Right lobe of liver (tissue), 6 donors: ENCODE measurements at regions not wholly inside any gene's neighbourhood (a gene's known extent, or its start where the extent isn't known, plus 50 kb on each side); places are given as distances from the start of the nearest gene placed in this dataset.
"Not testable (repeated sequence)": the region's sequence is repeated elsewhere in the genome, so short reads cannot be mapped to it uniquely, and the experiment has no call there.

ENCODE experiments used
- ATAC-seq, 4 donors: fragments of 200-7000 bp; cut with Tn5 transposase; one replicate each; pipeline ENCODE4 v1.9.1; 2020; ENCODE audit warnings: mild to moderate bottlenecking in 4 of 4, moderate library complexity in 4 of 4
- DNase-seq, 3 donors: peaks; one replicate each; pipeline ENCODE4 v3.0.0-alpha.2; 2020
- H3K27ac ChIP-seq, 3 donors: fragments of 200-600 bp; one replicate each; pipeline ENCODE4 v1.8.0; 2022
- H3K27me3 ChIP-seq, 2 donors: fragments of 200-600 bp; one replicate each; pipeline ENCODE4 v1.8.0; 2022
- H3K36me3 ChIP-seq, 4 donors: fragments of 200-600 bp; sonication (generic) in 1 of 4; one replicate each; pipeline versions ENCODE4 v1.5.1 to v1.8.0; 2017 to 2022; ENCODE audit warnings: control low read depth in 1 of 4
- H3K4me1 ChIP-seq, 4 donors: fragments of 200-600 bp; sonication (generic) in 1 of 4; one replicate each; pipeline versions ENCODE4 v1.5.1 to v1.8.0; 2017 to 2022; ENCODE audit warnings: control low read depth in 1 of 4
- H3K4me3 ChIP-seq, 3 donors: fragments of 200-600 bp; one replicate each; pipeline ENCODE4 v1.8.0; 2022
- H3K9me3 ChIP-seq, 4 donors: fragments of 200-600 bp; sonication (generic) in 1 of 4; one replicate each; pipeline versions ENCODE4 v1.5.1 to v1.8.0; 2017 to 2022; ENCODE audit warnings: control low read depth in 1 of 4
- POLR2A ChIP-seq: fragments of 450-650 bp; IDR thresholded peaks from one replicate; pipeline ENCODE4 v1.6.1; 2017; ENCODE audit warnings: antibody characterized with exemption, mild to moderate bottlenecking
- WGBS: methylation state at CpG from one replicate; pipeline ENCODE4 v1.1.6; 2018; ENCODE audit warnings: low coverage, low lambda C conversion rate; ENCODE audit not compliant: insufficient coverage; ENCODE audit errors: missing lambda C conversion rate; 5-methylcytosine and 5-hydroxymethylcytosine counted together
- intact Hi-C, 2 donors: fragments of 100-400 bp; cut with DNase I; formaldehyde crosslinking; loops; one replicate each; pipeline versions ENCODE4 v1.11.2 to v1.14.1; 2022
- TF ChIP-seq, protein P1 (sequence below), 4 donors: fragments of 200-600 bp in 3 of 4; fragments of 450-650 bp in 1 of 4; IDR thresholded peaks; one replicate each; pipeline versions ENCODE4 v1.5.1 to v1.8.0; 2016 to 2022; ENCODE audit warnings: antibody characterized with exemption in 4 of 4, mild to moderate bottlenecking in 2 of 4
- donor health status: DM: no; HTN: yes; CAD: no.
- donor health status: DM: no; HTN: no; CAD: no.
- donor health status: DM: no; HTN: no; CAD: no.
- donor health status: DM: no; HTN: yes; CAD: no.
- donor health status: DM: no; HTN: yes; CAD: no.

- WGBS: 26% methylated on average over 4 of the region's 4 CpGs
- ATAC-seq: no peak
Observed at GRCh38 chr4:122086338-122087065, 65.6 kb upstream of the BLTP1 start.

DNA sequence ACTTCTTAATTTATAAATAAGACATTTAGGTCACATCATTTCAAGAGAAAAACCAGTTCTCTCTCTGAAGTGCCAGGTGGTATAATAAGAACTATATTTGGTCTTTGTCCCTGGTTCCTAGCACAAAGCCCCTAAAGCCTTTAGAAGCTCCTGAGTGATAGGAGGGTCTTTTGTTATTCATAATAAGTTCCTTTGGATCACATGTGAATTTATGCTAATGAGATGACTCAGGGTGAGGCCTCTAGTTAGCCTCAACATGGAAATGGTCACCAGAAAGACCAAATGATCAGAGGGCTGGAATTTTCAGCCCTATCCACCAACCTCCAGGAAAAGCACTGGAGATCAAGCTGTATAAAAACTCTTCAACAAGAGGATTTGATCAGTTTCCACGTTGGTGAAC is 68.1 kb upstream of the BLTP1 start:
- H3K36me3 ChIP-seq: no peaks in the 10 kb centered on the region
- no peaks in the 10 kb centered on the region for H3K27me3 ChIP-seq
- no peaks in the 10 kb centered on the region for H3K9me3 ChIP-seq
- H3K4me3 ChIP-seq: no peak overlapping the region
- TF ChIP-seq POLR2A: no peak
- TF ChIP-seq, protein P1, sequence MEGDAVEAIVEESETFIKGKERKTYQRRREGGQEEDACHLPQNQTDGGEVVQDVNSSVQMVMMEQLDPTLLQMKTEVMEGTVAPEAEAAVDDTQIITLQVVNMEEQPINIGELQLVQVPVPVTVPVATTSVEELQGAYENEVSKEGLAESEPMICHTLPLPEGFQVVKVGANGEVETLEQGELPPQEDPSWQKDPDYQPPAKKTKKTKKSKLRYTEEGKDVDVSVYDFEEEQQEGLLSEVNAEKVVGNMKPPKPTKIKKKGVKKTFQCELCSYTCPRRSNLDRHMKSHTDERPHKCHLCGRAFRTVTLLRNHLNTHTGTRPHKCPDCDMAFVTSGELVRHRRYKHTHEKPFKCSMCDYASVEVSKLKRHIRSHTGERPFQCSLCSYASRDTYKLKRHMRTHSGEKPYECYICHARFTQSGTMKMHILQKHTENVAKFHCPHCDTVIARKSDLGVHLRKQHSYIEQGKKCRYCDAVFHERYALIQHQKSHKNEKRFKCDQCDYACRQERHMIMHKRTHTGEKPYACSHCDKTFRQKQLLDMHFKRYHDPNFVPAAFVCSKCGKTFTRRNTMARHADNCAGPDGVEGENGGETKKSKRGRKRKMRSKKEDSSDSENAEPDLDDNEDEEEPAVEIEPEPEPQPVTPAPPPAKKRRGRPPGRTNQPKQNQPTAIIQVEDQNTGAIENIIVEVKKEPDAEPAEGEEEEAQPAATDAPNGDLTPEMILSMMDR (IDR thresholded peaks at IDR 0.05): no peak
- WGBS: 22% methylated on average over 1 of the region's 1 CpG
- intact Hi-C loops: no loop called here
- no peak for DNase-seq
- ATAC-seq: no peak
- no peaks in the 10 kb centered on the region for H3K4me1 ChIP-seq
- no peak overlapping the region for H3K27ac ChIP-seq

More at GRCh38 chr4:122086338-122087065, 65.6 kb upstream of the BLTP1 start:
- H3K27ac ChIP-seq: no peak overlapping the region
- no peaks in the 10 kb centered on the region for H3K9me3 ChIP-seq
- intact Hi-C loops: no loop called here
- no peak for TF ChIP-seq POLR2A
- TF ChIP-seq, protein P1 (IDR thresholded peaks at IDR 0.05): no peak
- no peaks in the 10 kb centered on the region for H3K36me3 ChIP-seq
- DNase-seq: no peak
- H3K4me1 ChIP-seq: no peaks in the 10 kb centered on the region
- no peaks in the 10 kb centered on the region for H3K27me3 ChIP-seq
- no peak overlapping the region for H3K4me3 ChIP-seq

- no peak overlapping the region for H3K27ac ChIP-seq
- H3K36me3 ChIP-seq: no peaks in the 10 kb centered on the region
- H3K27me3 ChIP-seq: no peaks in the 10 kb centered on the region
- TF ChIP-seq POLR2A: no peak
- TF ChIP-seq, protein P1 (IDR thresholded peaks at IDR 0.05): no peak
- DNase-seq: no peak
- H3K9me3 ChIP-seq: no peaks in the 10 kb centered on the region
- no peak overlapping the region for H3K4me3 ChIP-seq
- WGBS: 36% methylated on average over 1 of the region's 1 CpG
- no peak for ATAC-seq
- no peaks in the 10 kb centered on the region for H3K4me1 ChIP-seq
- intact Hi-C loops: no loop called here
Observed at GRCh38 chr4:122083351-122083750, 68.8 kb upstream of the BLTP1 start.

GRCh38 chr4:122082661-122083060 is 69.5 kb upstream of the BLTP1 start:
- Histone ChIP-seq H3K36me3 (no peaks in the 10 kb centered on the region), H3K9me3 (no peaks in the 10 kb centered on the region), H3K27me3 (no peaks in the 10 kb centered on the region), H3K27ac (no peak overlapping the region), H3K4me1 (no peaks in the 10 kb centered on the region), H3K4me3 (no peak overlapping the region)
- ATAC-seq (no peak), DNase-seq (no peak)
- WGBS: 21% methylated on average over 1 of the region's 1 CpG
- TF ChIP-seq, protein P1 (IDR thresholded peaks at IDR 0.05): no peak
- no peak for TF ChIP-seq POLR2A
- intact Hi-C loops: no loop called here

GRCh38 chr4:122077653-122078052 is 74.5 kb upstream of the BLTP1 start:
- H3K27ac ChIP-seq, intact Hi-C loops, H3K9me3 ChIP-seq, H3K36me3 ChIP-seq, H3K27me3 ChIP-seq, H3K4me1 ChIP-seq, DNase-seq, H3K4me3 ChIP-seq: not testable (repeated sequence)
- ATAC-seq: peak in 2 of 4 donors; percentile 20 to 41
- WGBS: 40% methylated on average over 1 of the region's 6 CpGs

- H3K4me1 ChIP-seq, DNase-seq, H3K9me3 ChIP-seq, H3K36me3 ChIP-seq, H3K4me3 ChIP-seq, H3K27me3 ChIP-seq, H3K27ac ChIP-seq, intact Hi-C loops, ATAC-seq: not testable (repeated sequence)
- WGBS: 0% methylated on average over 1 of the region's 2 CpGs
Observed at GRCh38 chr4:122076835-122077234, 75.3 kb upstream of the BLTP1 start.
